SK-N-SH (cell line): ENCODE measurements at regions not wholly inside any gene's neighbourhood (a gene's known extent, or its start where the extent isn't known, plus 50 kb on each side); places are given as distances from the start of the nearest gene placed in this dataset.

ENCODE experiments used
- CTCF ChIA-PET: fragments of 300-600, 350-600 bp; formaldehyde crosslinking; extraction: SDS; loops from one replicate; lab custom pipeline; 2021; lab: Yijun Ruan, JAX
- POLR2A ChIA-PET: fragments of 350-600 bp; sonication (Branson Sonifier 250); formaldehyde crosslinking; extraction: SDS; loops from one replicate; lab custom pipeline; 2020; ENCODE audit warnings: antibody characterized with exemption, inconsistent platforms; lab: Yijun Ruan, JAX
- DNase-seq: peaks from one replicate; pipeline ENCODE4 v3.0.0; 2012
- H2AFZ ChIP-seq: fragments of 200-600 bp; sonication (generic); 2 replicates; pipeline ENCODE4 v1.8.1; 2016; ENCODE audit warnings: antibody characterized with exemption, mild to moderate bottlenecking, low read depth
- H3F3A ChIP-seq: fragments of 200-600 bp; sonication (generic); replicated peaks from 2 replicates; pipeline ENCODE3; 2016; ENCODE audit warnings: antibody characterized with exemption, mild to moderate bottlenecking; ENCODE audit not compliant: insufficient read depth
- H3K27ac ChIP-seq, 2 experiments: fragments of 200-500 bp in 1 of 2; fragments of 200-600 bp in 1 of 2; sonication (Bioruptor generic) in 1 of 2; sonication (generic), shearing (Covaris generic) in 1 of 2; 2 replicates each; pipeline versions ENCODE4 v1.5.1 to v1.6.1; 2014 to 2016; ENCODE audit warnings: low read depth in 2 of 2, inconsistent platforms in 1 of 2, low read length in 1 of 2, mild to moderate bottlenecking in 1 of 2, mixed read lengths in 1 of 2
- H3K27me3 ChIP-seq: fragments of 200-600 bp; sonication (generic), shearing (Covaris generic); 2 replicates; pipeline ENCODE4 v1.6.1; 2016; ENCODE audit warnings: mixed run types; ENCODE audit not compliant: insufficient read depth
- H3K36me3 ChIP-seq, 2 experiments: fragments of 200-500 bp in 1 of 2; fragments of 200-600 bp in 1 of 2; sonication (Bioruptor generic) in 1 of 2; sonication (generic) in 1 of 2; replicated peaks in 1 of 2; 2 replicates each; pipeline versions ENCODE3 to v1.5.1; 2014 to 2016; ENCODE audit warnings: low read length in 1 of 2, mild to moderate bottlenecking in 1 of 2; ENCODE audit not compliant: insufficient read depth in 2 of 2, control insufficient read depth in 1 of 2
- H3K4me1 ChIP-seq, 2 experiments: fragments of 200-500 bp in 1 of 2; fragments of 200-600 bp in 1 of 2; sonication (Bioruptor generic) in 1 of 2; sonication (generic), shearing (Covaris generic) in 1 of 2; 2 replicates each; pipeline versions ENCODE4 v1.5.1 to v1.6.1; 2014 to 2016; ENCODE audit warnings: low read depth in 1 of 2, low read length in 1 of 2, mixed run types in 1 of 2; ENCODE audit not compliant: insufficient read depth in 2 of 2, control insufficient read depth in 1 of 2
- H3K4me2 ChIP-seq: fragments of 200-600 bp; sonication (generic), shearing (Covaris generic); 2 replicates; pipeline ENCODE4 v1.6.1; 2017; ENCODE audit warnings: mixed run types
- H3K4me3 ChIP-seq, 2 experiments: fragments of 200-500 bp in 1 of 2; fragments of 200-600 bp in 1 of 2; sonication (Bioruptor generic) in 1 of 2; sonication (generic), shearing (Covaris generic) in 1 of 2; 2 replicates each; pipeline versions ENCODE4 v1.5.1 to v1.8.1; 2014 to 2016; ENCODE audit warnings: low read depth in 2 of 2, inconsistent platforms in 1 of 2, low read length in 1 of 2, mild to moderate bottlenecking in 1 of 2, mixed read lengths in 1 of 2, moderate library complexity in 1 of 2
- H3K79me2 ChIP-seq: fragments of 200-600 bp; sonication (generic); 2 replicates; pipeline ENCODE4 v1.8.1; 2017; ENCODE audit warnings: mild to moderate bottlenecking; ENCODE audit not compliant: insufficient read depth
- H3K9ac ChIP-seq: fragments of 200-600 bp; sonication (generic); 2 replicates; pipeline ENCODE4 v1.6.1; 2017; ENCODE audit warnings: mixed run types
- H3K9me2 ChIP-seq: fragments of 200-600 bp; sonication (generic); 2 replicates; pipeline ENCODE4 v1.6.1; 2017; ENCODE audit warnings: mixed run types
- H3K9me3 ChIP-seq: fragments of 200-600 bp; sonication (generic); 2 replicates; pipeline ENCODE4 v1.6.1; 2017; ENCODE audit warnings: mixed run types, mild to moderate bottlenecking, moderate library complexity
- H4K20me1 ChIP-seq: fragments of 200-600 bp; sonication (generic); 2 replicates; pipeline ENCODE4 v1.6.1; 2017; ENCODE audit warnings: mild to moderate bottlenecking, mixed run types; ENCODE audit not compliant: insufficient read depth
- CHD2 ChIP-seq: fragments of 150-350 bp; IDR thresholded peaks from 2 replicates; pipeline ENCODE4 v1.6.1; 2018; ENCODE audit warnings: low read length; ENCODE audit not compliant: partially characterized antibody
- EP300 ChIP-seq, 2 experiments: IDR thresholded peaks; 2 replicates each; pipeline versions ENCODE4 v1.4.0 to v1.6.1; 2012; ENCODE audit warnings: borderline replicate concordance in 1 of 2, low read depth in 1 of 2, low read length in 1 of 2
- FOSL2 ChIP-seq: IDR thresholded peaks from 2 replicates; pipeline ENCODE4 v1.4.0; 2012; ENCODE audit warnings: low read depth, mild to moderate bottlenecking, moderate library complexity, borderline replicate concordance
- FOXJ3 ChIP-seq: sonication (generic); formaldehyde crosslinking; IDR thresholded peaks from 2 replicates; pipeline ENCODE4 v1.5.1; 2020; ENCODE audit warnings: mild to moderate bottlenecking, missing genetic modification reagents
- GABPA ChIP-seq: IDR thresholded peaks from 2 replicates; pipeline ENCODE4 v1.4.0; 2012; ENCODE audit warnings: low read depth, mild to moderate bottlenecking
- MEF2A ChIP-seq: IDR thresholded peaks from 2 replicates; pipeline ENCODE4 v1.4.0; 2012; ENCODE audit warnings: low read depth, borderline replicate concordance
- MXI1 ChIP-seq: IDR thresholded peaks from 2 replicates; pipeline ENCODE4 v1.6.1; 2012; ENCODE audit warnings: mild to moderate bottlenecking, low read depth, low read length, improper control_type of control experiment
- NFIC ChIP-seq: IDR thresholded peaks from 2 replicates; pipeline ENCODE4 v1.4.0; 2012; ENCODE audit warnings: borderline replicate concordance
- PBX3 ChIP-seq: IDR thresholded peaks from 2 replicates; pipeline ENCODE4; 2012
- RAD21 ChIP-seq: IDR thresholded peaks from 2 replicates; pipeline ENCODE4 v1.6.1; 2012; ENCODE audit warnings: mild to moderate bottlenecking, low read length
- RCOR1 ChIP-seq: fragments of 150-350 bp; IDR thresholded peaks from 2 replicates; pipeline ENCODE4 v1.6.1; 2017; ENCODE audit warnings: antibody characterized with exemption, low read length
- REST ChIP-seq: IDR thresholded peaks from 2 replicates; pipeline ENCODE4 v1.6.1; 2012; ENCODE audit warnings: mild to moderate bottlenecking, low read depth, low read length, moderate library complexity
- RXRA ChIP-seq: IDR thresholded peaks from 2 replicates; pipeline ENCODE4 v1.4.0; 2012; ENCODE audit warnings: low read depth, mild to moderate bottlenecking, borderline replicate concordance
- SIN3A ChIP-seq: IDR thresholded peaks from 2 replicates; pipeline ENCODE4 v1.6.1; 2012; ENCODE audit warnings: low read depth, mild to moderate bottlenecking, low read length, moderate library complexity, borderline replicate concordance
- SMC3 ChIP-seq: IDR thresholded peaks from 2 replicates; pipeline ENCODE4 v1.6.1; 2012; ENCODE audit warnings: low read depth, low read length, improper control_type of control experiment
- TCF12 ChIP-seq: IDR thresholded peaks from 2 replicates; pipeline ENCODE4 v1.4.0; 2012
- USF2 ChIP-seq: fragments of 150-350 bp; IDR thresholded peaks from 2 replicates; pipeline ENCODE4 v1.6.1; 2017; ENCODE audit warnings: antibody characterized with exemption, low read length, low read depth, borderline replicate concordance
- YY1 ChIP-seq: IDR thresholded peaks from 2 replicates; pipeline ENCODE4 v1.4.0; 2012; ENCODE audit warnings: low read depth, mild to moderate bottlenecking
- WGBS: methylation state at CpG from one replicate; pipeline ENCODE4 v1.1.6; 2017; ENCODE audit warnings: low lambda C conversion rate; 5-methylcytosine and 5-hydroxymethylcytosine counted together
- TF ChIP-seq, protein P1 (sequence below): fragments of 150-350 bp; IDR thresholded peaks from 2 replicates; pipeline ENCODE4 v1.6.1; 2016; ENCODE audit warnings: mild to moderate bottlenecking, low read depth, low read length

DNA sequence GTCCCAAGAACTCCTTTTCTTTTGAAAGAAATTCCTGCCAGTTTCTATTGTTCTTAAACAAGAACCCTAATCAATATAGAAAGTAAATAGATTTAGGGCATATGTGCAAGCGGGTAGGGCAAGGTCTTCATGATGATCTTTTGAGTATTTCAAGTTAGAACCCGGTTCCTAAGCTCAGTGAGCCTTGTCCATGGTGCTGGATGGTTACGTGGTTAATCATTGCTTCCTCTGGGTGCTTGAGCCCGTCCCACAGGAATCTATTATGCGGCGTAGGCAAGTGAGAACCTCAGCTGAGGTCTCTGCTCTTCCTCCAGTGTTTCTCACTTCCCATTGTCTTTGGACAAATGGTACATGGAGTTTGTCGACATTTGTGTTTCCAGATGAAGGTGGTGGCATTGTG, 580.8 kb upstream of the EEF2KMT start:
- H3K79me2 ChIP-seq: no peaks in the 10 kb centered on the region
- H3K27ac ChIP-seq: no peak overlapping the region
- TF ChIP-seq RCOR1 (no peak), USF2 (no peak), TCF12 (no peak), REST (no peak), SMC3 (no peak), EP300 (IDR thresholded peaks at IDR 0.05; ENCODE audit: borderline replicate concordance in 1 of 2, low read depth in 1 of 2, low read length in 1 of 2) (no peak), YY1 (no peak), RXRA (no peak), PBX3 (no peak), CHD2 (no peak), RAD21 (no peak), GABPA (no peak), NFIC (no peak), FOXJ3 (CRISPR knock-in tag) (no peak), MEF2A (no peak), MXI1 (no peak), SIN3A (no peak), FOSL2 (no peak)
- TF ChIP-seq, protein P1, sequence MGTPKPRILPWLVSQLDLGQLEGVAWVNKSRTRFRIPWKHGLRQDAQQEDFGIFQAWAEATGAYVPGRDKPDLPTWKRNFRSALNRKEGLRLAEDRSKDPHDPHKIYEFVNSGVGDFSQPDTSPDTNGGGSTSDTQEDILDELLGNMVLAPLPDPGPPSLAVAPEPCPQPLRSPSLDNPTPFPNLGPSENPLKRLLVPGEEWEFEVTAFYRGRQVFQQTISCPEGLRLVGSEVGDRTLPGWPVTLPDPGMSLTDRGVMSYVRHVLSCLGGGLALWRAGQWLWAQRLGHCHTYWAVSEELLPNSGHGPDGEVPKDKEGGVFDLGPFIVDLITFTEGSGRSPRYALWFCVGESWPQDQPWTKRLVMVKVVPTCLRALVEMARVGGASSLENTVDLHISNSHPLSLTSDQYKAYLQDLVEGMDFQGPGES: no peak
- no peaks in the 10 kb centered on the region for H3K4me1 ChIP-seq
- no peak overlapping the region for H3K4me2 ChIP-seq
- no peak overlapping the region for H3K4me3 ChIP-seq
- ChIA-PET POLR2A (no interaction called here), CTCF (interaction anchor here (1.4 kb wide), 1 partner anchor 44 kb away, joined by 6 read pairs; no protein-coding TSS in a partner anchor)
- H3K9ac ChIP-seq: no peak overlapping the region
- no peaks in the 10 kb centered on the region for H3K27me3 ChIP-seq
- no peak for DNase-seq
- H3K9me2 ChIP-seq: no peaks in the 10 kb centered on the region
- no peaks in the 10 kb centered on the region for H3K9me3 ChIP-seq
- no peaks in the 10 kb centered on the region for H4K20me1 ChIP-seq
- 33% methylated on average over 7 of the region's 7 CpGs for WGBS
- H2AFZ ChIP-seq: no peak overlapping the region
- no peaks in the 10 kb centered on the region for H3K36me3 ChIP-seq
- no peaks in the 10 kb centered on the region for H3F3A ChIP-seq
